ENCODE measurements at regions not wholly inside any gene's neighbourhood (a gene's known extent, or its start where the extent isn't known, plus 50 kb on each side); places are given as distances from the start of the nearest gene placed in this dataset.
"Not testable (repeated sequence)": the region's sequence is repeated elsewhere in the genome, so short reads cannot be mapped to it uniquely, and the experiment has no call there.

DNA sequence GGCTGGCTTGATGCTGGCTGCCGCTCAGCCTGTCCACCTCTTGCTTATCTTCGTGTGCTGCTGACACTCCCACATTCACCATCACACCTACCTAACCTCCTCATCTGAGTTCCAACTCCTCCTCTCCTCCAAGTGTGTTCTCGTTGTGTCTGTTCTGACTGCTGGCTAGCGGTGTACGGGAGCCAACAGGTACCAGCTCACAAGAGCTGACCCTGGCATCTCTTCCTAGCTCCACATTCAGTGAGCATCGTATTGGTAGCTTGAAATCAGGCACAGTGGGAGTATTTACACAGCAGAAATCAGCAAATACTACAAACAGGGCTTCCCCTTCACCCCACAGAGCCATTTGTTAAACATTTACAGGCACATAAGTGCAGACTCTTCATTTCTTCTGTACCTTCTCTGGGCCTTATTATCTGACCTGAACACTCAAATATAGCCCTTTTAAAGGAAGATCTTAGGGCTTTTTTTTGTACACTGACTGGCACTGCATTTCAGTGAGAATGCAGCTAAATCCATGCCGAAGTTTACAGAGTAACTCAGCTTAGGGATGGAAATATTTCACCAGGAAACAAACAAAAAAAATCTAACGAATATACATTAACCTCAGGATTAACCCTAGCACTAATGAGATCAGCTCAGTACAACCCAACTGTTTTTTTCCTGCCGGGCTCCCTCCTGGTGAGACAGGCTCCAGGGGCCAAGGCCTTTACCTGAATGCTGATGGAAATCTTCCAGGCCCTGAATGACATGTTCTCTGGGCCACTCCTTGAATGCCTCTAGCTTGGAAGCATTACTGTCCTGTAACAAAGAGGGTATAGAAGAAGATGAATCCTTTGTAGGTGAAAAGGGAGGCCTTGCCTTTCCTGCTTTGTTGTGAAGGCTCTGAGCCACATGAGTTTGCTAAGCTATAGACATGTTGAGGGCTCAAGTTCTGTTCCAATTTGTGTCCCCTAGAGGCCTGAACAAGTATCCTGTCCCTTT lies 150.5 kb upstream of the LPP start:
- no peak for DNase-seq

DNA sequence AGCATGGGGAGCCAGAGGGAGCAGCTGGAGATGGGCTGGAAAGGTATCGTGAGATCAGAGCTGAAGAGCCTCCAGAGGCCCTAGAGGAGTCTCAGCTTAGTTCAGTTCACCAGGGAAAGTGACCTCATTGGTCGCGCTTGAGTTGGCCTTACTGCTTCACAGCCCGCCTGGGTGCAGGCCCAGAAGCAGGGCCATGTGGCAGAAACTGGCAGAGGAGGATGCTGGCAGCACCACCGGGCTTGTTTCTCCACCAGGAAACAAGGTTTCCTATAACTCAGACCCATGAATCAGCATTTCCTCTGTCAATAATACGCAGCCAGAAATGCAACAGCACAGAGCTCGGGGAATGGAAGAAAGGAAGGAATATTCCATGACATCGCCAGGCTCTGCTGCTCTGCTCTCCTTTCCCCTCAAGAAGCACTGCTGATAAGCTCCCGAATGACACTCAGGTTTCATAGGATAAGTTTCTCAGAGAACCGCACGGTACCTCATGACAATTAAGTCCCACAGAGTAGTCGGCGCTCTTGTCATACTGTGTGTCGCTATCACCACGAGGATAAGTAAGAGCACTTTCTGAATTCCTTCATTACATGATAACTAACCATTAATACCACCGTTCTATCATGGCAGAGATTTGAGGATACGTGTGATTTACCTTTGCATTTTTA lies 147.1 kb upstream of the LPP start:
- DNase-seq = no peak

DNA sequence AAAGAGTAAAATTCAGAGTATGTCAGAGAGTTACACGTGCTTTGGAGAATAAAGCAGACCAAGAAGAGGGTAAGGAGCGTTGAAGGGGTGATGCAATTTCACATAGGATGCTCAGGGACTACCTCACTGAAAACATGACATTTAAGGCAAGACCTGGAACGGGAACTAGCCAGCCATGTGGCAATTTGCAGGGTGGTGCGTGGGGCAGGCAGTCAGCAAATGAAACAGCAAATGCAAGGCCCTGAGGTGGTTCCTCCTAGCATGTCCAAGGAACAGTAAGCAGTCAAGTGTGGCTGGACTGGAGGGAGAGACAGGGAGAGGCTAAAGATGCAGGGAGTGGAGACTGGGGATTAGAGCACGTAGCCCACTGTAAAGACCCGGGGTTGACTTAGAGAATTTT lies 146.1 kb upstream of the LPP start:
- DNase-seq = no peak

DNA sequence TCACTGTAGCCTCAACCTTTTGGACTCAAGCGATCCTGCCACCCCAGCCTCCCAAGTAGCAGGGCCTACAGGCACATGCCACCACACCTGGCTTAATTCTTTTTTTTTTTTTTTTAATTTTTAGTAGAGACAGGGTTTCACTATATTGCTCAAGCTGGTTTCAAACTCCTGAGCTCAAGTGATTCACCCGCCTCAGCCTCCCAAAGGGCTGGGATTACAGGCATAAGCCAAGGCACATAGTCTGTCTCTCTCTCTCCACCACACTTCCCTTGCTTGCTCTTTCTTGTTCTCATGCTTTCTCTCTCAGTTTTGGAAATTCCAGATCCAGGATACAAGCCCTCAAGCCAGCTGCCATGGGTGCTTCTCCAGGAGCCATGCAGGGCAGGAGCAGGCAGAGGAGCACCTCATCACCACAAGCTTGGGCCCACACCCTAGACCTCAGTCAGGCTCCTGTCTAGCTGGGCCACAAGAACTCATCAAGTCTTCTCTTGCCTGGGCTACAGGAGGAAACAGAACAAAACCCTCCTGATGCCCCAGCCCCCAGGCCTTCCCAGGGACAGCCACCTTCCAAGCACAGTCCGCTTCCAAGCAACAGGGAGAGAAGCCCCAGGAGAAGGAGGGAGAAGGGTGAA lies 145.3 kb upstream of the LPP start:
- DNase-seq = no peak

DNA sequence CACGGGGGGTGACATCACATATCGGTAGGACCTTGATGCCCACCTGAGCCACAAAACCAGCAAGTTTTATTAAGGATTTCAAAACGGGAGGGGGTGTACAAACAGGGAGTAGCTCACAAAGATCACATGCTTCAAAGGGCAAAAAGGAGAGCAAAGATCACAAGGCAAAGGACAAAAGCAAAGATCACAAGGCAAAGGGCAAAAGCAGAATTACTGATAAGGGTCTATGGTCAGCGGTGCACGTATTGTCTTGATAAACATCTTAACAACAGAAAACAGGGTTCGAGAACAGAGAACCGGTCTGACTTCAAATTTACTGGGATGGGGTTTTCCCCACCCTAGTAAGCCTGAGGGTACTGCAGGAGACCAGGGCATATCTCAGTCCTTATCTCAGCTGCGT lies 143.5 kb upstream of the LPP start:
- no peak for DNase-seq

DNA sequence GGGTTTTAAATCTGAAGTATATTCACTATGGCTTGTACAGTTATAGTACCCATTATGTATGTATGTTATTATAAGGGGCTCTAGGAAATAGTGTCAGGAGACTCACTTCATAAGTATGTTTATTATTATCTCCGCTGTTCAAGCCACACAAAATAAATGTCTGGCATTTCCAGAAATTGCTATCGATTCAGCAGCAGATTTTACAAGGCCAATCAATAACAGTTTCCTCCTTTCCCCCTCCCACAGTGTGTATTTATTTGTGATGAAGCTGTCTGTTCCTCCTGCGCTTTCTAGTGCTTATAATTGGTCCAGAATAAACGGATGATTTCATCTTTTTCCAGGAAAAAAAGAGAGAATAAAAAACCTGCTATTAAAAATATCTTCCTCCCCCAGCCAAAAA lies 134.2 kb upstream of the LPP start:
- DNase-seq = no peak

DNA sequence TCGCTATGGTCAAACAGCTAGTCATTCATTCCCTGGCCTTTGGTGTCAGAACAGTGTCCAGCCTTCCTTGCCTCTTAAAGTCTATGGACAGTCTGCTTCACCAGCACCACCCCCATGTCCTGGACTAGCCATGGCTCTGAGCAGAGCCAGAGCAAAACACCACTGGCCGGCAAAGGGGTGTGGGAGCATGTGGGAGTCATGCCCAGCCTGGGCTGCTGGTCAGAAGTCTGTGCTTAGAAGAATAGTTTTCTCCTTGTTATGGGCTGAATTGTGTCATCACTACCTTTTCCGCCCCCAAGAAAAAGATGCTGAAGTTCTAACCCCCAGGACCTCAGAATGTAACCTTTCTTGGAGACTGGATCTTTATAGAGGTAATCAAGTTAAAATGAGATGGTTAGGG lies 132.9 kb upstream of the LPP start:
- DNase-seq = no peak

DNA sequence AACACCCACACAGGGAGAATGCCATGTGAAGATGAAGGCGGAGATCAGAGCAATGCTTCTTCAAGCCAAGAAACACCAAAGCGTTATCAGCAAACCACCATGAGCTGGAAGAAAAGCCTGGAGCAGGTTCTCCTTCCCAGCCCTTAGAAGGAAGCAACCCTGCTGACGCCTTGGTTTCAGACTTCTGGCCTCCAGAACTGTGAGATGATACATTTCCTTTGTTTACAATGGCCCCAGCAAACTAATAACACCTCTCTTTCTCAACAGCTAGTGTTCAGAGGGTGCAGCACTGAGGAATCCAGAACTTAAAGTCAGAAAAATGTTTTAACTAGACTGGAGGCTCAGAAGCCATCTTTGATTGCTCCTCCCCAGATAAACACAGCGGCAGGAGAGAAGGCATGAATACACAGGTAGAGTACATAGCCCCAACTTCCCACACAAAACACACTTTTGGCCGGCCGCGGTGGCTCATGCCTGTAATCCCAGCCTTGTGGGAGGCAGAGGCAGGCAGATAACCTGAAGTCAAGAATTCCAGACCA lies 132.4 kb upstream of the LPP start:
- no peak for DNase-seq

DNA sequence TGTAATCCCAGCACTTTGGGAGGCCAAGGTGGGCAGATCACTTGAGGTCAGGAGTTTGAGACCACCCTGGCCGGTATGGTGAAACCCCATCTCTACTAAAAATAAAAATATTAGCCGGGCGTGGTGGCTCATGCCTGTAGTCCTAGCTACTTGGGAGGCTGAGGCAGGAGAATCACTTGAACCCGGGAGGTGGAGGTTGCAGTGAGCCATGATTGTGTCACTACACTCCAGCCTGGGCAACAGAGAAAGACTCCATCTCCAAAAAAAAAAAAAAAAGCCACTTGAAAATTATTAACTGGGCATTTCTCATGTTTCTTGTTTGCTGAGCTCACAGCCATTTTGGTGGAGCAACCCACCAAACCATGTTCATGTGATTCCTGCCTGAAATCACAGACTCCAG lies 131.1 kb upstream of the LPP start:
- DNase-seq = not testable (repeated sequence)

DNA sequence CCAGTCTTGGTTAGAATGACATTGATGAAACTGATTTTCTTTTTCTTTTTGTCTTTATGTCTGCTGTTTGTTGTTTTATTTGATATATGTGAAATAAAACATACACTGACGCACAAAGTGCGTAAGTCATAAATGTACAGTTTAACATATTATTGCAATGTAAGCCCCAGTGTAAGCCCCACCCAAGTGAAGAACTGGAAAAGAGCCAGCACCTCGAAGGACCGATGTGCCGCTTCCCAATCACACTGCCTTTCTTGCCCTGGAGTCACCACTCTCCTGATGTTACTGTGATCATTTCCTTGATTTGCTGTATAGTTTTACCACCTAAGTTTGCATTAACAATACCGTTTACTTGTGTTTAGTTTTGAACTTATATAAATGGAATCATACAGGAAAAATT lies 128.4 kb upstream of the LPP start:
- DNase-seq = no peak

DNA sequence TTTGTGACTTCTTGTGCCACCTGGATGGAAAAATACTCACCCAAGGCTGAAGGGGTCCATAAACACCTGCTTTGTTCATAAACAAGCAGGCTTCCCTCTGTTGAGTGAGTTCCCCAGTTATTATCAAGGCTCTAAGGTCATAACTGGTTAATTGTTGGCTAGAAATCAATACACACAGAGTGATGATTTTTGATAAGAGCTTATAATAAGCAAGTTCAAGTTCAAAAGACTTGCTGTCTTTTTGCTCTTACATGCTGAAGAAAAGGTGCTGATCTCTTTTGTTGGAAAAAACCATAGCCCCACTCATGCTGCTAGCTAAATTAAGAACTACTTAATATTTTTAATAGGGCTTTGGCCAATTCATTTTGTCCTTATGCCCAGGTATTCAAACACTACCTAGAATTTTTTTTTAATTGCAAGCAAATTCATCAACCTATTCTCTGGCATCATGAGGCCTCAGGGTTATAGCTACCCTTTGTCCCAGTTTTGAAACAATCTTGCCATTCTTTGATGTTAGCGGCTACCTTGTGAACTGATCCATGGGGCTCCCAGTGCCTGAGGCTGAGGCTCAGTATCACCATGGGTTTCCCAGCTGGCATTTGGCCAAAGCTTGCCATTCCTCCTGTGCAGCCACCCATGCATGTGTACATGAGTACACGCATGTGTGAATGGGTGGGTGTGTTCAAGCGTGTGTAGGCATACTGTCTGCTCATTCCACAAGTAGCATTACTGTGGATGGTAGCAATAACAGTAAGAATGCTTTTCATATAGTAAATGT lies 127.6 kb upstream of the LPP start:
- no peak for DNase-seq

DNA sequence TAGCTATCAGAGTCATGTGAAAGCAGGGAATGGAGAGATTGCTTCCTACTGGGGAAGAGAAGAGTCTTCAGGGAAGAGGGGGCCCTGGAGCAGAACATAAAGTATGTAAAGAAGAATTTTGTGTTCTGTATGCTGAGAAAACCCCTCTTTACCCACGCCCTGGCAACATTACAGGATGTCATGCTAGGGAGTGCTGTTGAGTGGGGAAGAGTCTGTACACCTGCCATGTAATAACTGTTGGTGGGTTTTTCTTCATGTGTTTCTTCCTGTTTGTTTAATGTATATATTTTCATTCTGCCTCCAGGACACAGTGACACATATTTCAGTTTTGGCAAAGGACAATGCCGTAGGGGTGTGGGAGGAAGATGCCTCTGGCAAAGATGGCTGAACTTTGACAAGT lies 122.8 kb upstream of the LPP start:
- no peak for DNase-seq

DNA sequence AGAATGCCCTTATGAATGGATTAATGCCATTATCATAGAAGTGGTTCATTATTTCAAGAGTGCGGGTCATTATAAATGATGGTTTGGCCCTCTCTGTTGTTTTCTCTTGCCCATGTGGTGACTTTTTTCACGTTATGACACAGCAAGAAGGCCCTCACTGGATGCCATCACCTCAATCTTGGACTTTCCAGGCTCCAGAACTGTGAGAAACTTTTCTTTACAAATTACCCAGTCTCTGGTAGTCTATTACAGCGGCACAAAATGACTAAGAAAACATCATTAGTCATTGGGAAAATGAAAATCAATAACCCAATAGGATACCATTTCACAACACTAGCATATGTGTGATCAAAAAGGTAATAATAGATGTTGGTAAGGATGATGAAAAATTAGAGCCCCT lies 119.0 kb upstream of the LPP start:
- no peak for DNase-seq

DNA sequence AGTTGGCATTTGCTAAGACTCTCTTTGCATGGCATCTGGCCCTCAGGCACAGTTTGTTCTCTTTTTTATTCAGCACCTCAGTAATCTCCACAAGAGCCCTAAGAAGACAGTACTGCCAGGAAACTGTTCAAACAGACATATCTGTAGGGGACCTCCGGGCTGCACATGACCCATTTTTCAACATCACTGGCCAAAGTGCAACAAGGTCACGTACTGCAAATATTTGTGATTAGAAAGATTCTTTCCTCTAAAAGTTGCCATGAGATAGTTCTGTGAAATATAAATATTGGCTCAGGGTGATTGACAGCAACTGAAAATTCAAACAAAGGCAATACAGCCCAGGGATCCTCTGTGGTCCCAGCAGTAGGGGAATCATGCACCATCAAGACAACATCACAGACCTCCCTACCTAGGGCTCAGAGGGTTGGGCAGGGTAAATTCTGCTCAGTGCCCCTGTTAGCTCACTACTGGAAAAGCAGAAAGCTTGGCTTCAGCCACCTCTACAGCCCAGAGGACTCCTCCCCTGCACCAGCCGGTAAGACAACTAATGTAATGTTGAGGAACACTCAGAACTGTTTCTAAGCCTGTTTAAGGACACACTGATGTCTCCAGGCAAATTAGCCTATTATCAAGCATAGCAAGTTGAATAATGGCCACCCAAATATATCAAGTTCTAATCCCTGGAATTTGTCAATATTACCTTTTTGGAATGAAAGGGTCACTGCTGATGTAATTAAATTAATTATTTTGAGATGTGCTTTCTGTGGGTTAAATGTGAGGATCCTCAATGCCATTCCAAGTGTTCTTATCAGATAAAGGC lies 117.4 kb upstream of the LPP start:
- no peak for DNase-seq

DNA sequence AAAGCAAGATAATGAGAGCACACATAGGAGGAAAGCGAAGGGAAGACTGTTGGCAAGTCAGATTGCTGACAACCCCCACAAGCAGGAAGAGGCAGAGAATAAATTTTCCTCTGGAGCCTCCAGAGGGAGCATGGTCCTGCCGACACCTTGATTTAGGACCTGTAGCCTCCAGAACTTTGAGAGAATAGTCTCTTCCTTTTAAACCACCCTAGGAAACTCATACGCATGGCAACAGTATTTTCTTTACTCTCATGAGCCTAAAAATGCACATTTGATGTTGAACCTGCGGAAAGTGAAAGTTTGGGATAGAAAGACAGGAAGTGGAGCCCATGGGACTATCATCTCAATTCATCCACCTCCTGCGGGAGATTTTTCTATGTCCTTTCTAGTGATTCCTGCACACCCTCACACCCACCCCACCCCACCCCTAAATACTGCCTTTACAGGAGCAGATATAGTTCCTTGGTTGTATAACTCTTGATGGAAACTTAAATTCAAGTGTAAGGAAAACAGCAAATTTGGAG lies 116.7 kb upstream of the LPP start:
- DNase-seq = no peak

DNA sequence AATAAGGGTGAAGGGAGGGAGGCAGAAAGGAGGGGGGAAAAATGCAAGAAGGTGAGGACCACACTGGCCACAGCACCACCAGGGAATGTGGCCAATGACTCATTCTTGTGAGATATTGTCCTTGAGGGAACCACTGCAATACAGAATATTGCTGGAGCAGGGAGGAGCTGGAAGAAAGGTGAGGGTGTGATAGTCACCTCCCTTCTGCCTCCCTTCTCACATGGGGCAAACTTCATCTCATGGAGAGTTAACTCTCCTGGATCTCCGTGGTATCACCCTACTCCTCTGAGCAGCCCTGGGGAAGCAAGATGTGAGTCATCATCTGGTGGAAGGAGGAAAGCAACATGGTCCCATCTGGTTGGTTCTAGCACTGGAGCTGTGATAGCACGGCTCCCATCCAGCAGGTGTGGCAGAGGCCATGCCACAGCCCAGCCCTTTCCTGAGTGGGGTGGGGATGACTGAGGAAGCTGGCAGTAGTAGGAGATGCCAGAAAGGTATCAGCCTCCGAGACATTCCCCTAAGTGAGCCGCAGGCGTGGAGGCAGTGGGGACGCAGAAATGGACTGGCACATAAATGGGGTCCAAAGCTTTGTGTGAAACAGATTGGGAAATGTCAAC lies 115.9 kb upstream of the LPP start:
- DNase-seq = no peak

DNA sequence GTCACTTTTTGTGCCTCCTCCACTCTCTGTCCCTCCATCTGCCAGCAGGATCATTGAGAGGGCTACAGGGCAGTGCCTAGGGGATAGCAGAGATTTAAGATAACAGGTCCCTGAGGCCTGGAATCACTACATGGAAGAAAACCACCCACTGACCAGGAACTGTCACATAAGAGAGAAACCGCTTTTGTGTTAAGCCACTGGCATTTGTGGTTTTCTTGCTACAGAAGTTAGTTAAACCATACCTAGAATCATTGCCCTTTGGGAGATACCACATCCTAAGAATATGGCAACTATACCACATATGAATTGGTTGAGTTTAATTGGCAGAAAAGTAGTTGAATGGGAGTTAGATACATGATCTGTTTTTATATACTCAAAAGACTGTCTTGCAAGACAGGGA lies 112.8 kb upstream of the LPP start:
- DNase-seq = no peak

DNA sequence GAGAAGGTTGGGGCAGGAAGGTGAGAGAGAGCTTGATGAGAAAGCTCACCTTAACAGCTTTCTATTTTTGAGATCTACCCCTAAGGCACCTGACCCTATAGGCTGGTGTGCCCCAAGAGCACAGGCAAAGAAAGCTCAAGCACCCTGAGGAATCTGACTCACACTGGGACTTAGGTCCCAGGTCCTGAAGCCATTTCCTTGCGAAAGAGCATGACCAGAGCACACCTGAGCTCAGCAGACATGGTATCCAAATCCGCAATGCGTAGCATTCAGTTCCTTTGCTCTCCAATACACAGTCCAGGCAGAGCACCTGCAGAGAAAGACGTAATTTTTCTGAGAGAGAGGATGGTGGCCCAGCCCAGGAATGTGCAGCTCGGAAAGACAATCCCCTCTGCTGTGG lies 112.1 kb upstream of the LPP start:
- no peak for DNase-seq

DNA sequence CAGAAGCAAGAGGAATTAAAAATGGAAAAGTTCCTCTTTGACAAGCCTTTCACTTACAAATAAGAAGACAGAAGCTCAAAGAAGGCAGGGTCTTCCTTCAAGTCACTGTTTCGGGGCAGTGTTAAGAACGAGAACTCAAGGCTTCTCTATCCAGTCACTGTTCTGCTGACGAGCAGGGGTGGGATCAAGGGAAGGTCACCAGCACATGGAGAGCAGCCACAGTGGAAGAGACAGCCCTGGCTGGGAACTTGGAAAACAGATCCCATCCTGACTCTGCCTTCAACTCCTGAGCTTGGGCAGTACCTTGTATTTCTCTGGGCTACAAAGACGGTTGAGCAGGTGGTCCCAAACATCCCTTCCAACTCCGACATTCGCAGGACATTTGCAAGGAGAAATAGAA lies 111.5 kb upstream of the LPP start:
- DNase-seq = no peak

DNA sequence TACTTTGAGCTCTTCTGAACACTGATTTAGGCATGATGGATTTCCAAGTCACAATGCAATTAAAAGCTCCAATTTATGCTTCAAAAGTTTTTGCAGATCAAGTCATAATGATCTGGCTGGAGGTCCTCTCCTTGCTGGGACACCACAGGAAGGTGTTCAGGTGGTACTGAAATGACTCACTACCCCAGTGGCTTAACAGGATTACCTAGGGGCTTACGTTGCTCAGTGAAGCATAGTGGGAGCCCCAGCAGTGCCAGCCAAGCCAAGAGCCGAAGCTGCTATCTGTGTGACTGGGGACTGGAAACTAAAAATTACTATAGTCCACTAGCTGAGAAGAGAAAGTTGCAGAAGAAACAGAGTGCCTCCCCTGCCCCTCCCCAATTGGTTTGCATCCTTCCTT lies 110.1 kb upstream of the LPP start:
- no peak for DNase-seq

DNA sequence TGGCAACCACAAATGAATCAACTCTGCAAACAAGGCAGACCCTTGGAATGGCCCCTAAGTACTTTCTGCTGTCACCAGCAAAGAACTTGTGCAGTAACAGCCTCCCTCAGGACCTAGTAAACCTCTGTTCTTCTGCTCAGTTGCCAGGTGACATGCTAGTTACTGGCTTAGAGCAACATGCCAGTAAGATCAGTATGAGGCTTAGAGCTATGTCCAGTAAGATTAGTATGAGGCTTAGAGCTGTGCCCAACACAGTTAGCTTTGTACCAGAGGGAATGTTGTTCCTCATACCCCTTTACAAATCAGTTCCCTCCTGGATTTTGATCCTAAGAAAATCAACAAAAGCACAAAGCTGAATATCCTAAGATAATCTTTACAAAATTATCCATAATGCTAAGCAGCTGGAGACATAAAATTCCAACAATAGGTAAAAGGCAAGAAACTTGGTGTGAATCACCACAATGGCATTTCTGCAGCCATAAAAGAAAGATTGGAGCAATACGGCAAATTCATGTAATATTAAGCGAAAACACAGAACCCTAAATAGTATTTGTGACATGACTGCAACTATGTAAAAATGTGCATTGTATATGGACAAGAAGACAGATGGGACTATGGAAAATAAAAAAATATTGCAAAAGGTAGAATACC lies 107.3 kb upstream of the LPP start:
- no peak for DNase-seq
